ENCODE measurements at regions not wholly inside any gene's neighbourhood (a gene's known extent, or its start where the extent isn't known, plus 50 kb on each side); places are given as distances from the start of the nearest gene placed in this dataset.

DNA sequence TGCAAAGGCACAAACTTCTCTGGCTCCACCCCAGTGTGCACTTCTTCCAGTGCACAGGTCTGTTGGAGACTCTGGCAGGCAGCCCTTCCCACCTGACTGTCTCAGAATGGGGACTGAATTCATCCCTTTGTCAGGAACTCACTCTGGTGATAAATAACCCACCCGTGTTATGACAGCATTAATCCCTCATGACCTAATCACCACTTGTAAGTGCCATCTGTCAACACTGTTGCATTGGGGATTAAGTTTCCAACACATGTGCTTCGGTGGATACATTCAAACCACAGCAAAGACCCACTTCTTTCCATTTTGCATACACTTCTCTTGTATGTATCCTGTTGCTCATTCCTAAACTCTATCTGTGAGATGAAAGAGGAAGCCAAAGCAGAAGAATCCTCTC lies 1002.9 kb upstream of the IGFBP7 start:
- no peak for DNase-seq (ENCODE audit: low spot score)
- H3K27ac ChIP-seq, result no peak overlapping the region
- TF ChIP-seq, protein P1, sequence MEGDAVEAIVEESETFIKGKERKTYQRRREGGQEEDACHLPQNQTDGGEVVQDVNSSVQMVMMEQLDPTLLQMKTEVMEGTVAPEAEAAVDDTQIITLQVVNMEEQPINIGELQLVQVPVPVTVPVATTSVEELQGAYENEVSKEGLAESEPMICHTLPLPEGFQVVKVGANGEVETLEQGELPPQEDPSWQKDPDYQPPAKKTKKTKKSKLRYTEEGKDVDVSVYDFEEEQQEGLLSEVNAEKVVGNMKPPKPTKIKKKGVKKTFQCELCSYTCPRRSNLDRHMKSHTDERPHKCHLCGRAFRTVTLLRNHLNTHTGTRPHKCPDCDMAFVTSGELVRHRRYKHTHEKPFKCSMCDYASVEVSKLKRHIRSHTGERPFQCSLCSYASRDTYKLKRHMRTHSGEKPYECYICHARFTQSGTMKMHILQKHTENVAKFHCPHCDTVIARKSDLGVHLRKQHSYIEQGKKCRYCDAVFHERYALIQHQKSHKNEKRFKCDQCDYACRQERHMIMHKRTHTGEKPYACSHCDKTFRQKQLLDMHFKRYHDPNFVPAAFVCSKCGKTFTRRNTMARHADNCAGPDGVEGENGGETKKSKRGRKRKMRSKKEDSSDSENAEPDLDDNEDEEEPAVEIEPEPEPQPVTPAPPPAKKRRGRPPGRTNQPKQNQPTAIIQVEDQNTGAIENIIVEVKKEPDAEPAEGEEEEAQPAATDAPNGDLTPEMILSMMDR (conservative IDR thresholded peaks at IDR 0.05; ENCODE audit: low read depth), result no peak
- CTCF ChIA-PET, result no interaction called here
- POLR2A ChIA-PET (ENCODE audit: low non-redundant PET), result no interaction called here

DNA sequence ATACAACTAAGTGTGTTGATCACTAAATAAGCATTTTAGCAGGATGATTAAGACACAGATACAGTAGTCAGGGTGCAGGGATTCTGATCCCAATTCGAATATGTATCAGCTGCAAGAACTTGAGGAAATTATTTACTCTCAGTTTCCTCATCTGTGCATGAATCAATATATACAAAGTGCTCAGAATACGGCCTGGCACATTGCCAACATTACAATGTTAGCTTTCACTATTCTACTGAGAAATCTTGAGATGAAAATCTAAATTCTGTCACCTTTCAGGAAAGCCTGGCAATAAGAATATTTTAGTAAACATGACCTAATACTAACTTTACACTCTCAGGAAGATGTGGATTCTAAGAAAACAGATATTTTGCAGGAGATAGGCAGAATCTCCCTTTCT lies 1001.6 kb upstream of the IGFBP7 start:
- ChIA-PET POLR2A (ENCODE audit: low non-redundant PET) (no interaction called here), CTCF (interaction anchor here (0.6 kb wide), 1 partner anchor 219 kb away, joined by 3 read pairs; no protein-coding TSS in a partner anchor)
- TF ChIP-seq, protein P1 (conservative IDR thresholded peaks at IDR 0.05; ENCODE audit: low read depth), result no peak
- no peak overlapping the region for H3K27ac ChIP-seq
- DNase-seq (ENCODE audit: low spot score), result no peak

DNA sequence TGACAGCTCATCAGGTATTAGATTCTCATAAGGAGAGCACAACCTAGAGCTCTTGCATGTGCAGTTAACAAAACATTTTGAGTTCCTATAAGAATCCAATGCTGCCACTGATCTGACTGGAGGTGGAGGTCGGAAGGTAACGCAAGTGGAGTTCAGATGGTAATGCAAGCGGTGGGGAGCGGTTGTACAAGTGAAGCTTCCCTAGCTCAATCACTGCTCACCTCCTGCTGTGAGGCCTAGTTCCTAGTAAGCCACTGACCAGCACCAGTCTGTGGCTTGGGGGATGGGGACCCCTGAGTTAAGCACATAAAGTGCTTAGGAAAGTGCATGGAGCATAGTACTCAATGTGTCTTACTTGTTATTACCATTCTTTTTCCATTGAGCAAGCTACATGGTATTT lies 983.2 kb upstream of the IGFBP7 start:
- DNase-seq (ENCODE audit: low spot score), result no peak
- TF ChIP-seq, protein P1 (conservative IDR thresholded peaks at IDR 0.05; ENCODE audit: low read depth), result no peak
- no peak overlapping the region for H3K27ac ChIP-seq
- CTCF ChIA-PET, result no interaction called here
- POLR2A ChIA-PET (ENCODE audit: low non-redundant PET), result no interaction called here

DNA sequence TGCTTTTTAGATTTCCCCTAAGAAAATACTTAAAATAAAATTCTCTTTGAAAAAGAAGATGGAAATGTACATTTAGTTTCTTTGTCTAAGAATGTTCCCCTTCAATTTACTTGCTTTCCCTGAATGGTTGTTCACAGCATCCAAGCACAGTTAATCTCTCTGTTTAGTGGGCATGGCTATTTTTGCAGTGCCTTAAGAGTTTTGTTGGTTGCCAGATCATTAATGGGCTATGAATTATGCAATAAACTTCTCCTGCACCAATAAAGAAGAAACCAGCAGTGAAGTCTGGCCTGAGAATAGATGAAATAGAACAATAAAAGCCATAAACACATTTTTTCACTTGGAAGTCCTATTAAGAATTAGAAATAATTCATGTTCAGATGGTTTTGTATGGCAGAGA lies 980.4 kb upstream of the IGFBP7 start:
- H3K27ac ChIP-seq, result no peak overlapping the region
- TF ChIP-seq, protein P1 (conservative IDR thresholded peaks at IDR 0.05; ENCODE audit: low read depth), result no peak
- POLR2A ChIA-PET (ENCODE audit: low non-redundant PET), result no interaction called here
- DNase-seq (ENCODE audit: low spot score), result no peak
- CTCF ChIA-PET, result no interaction called here

DNA sequence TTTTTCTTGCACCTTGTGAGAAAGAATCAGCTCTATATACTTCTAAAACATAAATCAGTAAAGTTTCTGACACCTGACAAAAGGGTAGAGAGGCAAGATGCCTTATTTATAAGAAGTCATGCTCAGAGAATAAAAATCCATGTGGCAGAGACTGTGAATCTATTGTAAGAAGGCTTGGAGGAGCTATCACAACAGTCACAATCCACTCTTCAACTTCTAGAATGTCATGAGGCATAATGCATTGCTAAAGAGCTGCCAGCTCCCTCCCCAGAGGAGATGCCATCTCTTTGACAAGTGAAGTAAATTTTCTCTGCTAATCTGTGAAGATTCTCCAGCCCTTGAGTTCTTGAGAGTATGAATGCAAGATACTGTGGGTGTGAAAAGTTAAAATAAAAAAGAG lies 971.2 kb upstream of the IGFBP7 start:
- no peak for DNase-seq (ENCODE audit: low spot score)
- TF ChIP-seq, protein P1 (conservative IDR thresholded peaks at IDR 0.05; ENCODE audit: low read depth), result no peak
- no peak overlapping the region for H3K27ac ChIP-seq
- CTCF ChIA-PET, result interaction anchor here (0.6 kb wide), 1 partner anchor 333 kb away, joined by 4 read pairs; no protein-coding TSS in a partner anchor
- POLR2A ChIA-PET (ENCODE audit: low non-redundant PET), result no interaction called here

DNA sequence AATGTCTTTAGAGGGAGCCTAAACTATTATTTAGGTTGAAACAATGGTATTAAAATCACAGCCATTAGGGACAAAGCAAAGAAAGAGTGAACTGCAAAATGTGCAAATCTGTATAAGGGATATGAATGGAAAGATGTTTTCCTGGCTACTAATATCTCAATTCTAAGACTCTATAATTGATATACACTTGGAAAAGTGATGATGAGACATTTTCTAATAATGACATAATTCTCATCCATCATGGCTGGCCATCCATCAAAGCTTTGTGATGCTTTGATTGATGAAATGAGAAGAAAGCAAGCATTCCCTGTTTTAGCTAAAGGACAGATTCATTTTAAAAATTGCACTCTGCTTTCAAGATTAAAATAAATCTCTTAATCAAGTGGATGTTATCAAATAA lies 965.5 kb upstream of the IGFBP7 start:
- POLR2A ChIA-PET (ENCODE audit: low non-redundant PET), result no interaction called here
- H3K27ac ChIP-seq, result no peak overlapping the region
- TF ChIP-seq, protein P1 (conservative IDR thresholded peaks at IDR 0.05; ENCODE audit: low read depth), result no peak
- CTCF ChIA-PET, result interaction anchor here (0.5 kb wide), 1 partner anchor 37 kb away, joined by 4 read pairs; no protein-coding TSS in a partner anchor
- DNase-seq (ENCODE audit: low spot score), result no peak

DNA sequence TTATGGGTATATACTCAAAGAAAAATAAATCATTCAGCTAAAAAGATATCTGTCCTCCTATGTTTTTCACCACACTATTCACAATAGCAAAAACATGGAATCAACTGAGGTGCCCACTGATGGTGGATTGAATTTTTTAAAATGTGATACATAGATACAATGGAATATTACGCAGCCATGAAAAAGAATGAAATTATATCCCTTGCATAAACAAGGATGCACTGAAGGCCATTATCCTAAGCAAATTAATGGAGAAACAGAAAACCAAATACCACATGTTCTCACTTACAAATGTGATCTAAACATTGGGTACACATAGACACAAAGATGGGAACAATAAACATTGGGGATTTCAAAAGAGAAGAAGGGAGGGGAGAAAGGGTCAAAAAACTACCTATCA lies 964.2 kb upstream of the IGFBP7 start:
- POLR2A ChIA-PET (ENCODE audit: low non-redundant PET), result no interaction called here
- H3K27ac ChIP-seq, result no peak overlapping the region
- CTCF ChIA-PET, result no interaction called here
- TF ChIP-seq, protein P1 (conservative IDR thresholded peaks at IDR 0.05; ENCODE audit: low read depth), result no peak
- DNase-seq (ENCODE audit: low spot score), result no peak

Data from RWPE1 (cell line).